WTC11 (cell line): ENCODE measurements at regions not wholly inside any gene's neighbourhood (a gene's known extent, or its start where the extent isn't known, plus 50 kb on each side); places are given as distances from the start of the nearest gene placed in this dataset.
"Not testable (repeated sequence)": the region's sequence is repeated elsewhere in the genome, so short reads cannot be mapped to it uniquely, and the experiment has no call there.

Experiments used
- ATAC-seq: fragments of 200-7000 bp; cut with Tn5 transposase; 2 replicates; pipeline ENCODE4 v1.10.0; 2021; ENCODE audit warnings: mild to moderate bottlenecking, moderate library complexity
- CTCF ChIA-PET: fragments of 300-600 bp; sonication (Branson Sonifier 250); formaldehyde crosslinking; loops from one replicate; lab custom pipeline; 2021; ENCODE audit warnings: antibody characterized with exemption; lab: Charles Lee
- POLR2A ChIA-PET: fragments of 350-600 bp; sonication (Branson Sonifier 250); formaldehyde crosslinking; loops from one replicate; lab custom pipeline; 2021; ENCODE audit warnings: antibody characterized with exemption; lab: Charles Lee
- DNase-seq: peaks from one replicate; pipeline ENCODE4 v3.0.0; 2021; ENCODE audit warnings: low spot score
- H3K27ac Mint-ChIP-seq: 2 replicates; pipeline ENCODE4 v1.8.0; 2021; ENCODE audit warnings: mixed read lengths
- H3K27me3 Mint-ChIP-seq: 2 replicates; pipeline ENCODE4 v1.8.0; 2021; ENCODE audit warnings: low read depth, mild to moderate bottlenecking, moderate library complexity, mixed read lengths
- H3K36me3 Mint-ChIP-seq: 2 replicates; pipeline ENCODE4 v1.8.0; 2021; ENCODE audit warnings: mixed read lengths
- H3K4me1 Mint-ChIP-seq: 2 replicates; pipeline ENCODE4 v1.8.0; 2022; ENCODE audit warnings: mixed read lengths
- H3K4me3 Mint-ChIP-seq: 2 replicates; pipeline ENCODE4 v1.8.0; 2021; ENCODE audit warnings: mild to moderate bottlenecking, moderate library complexity, mixed read lengths
- H3K9me3 Mint-ChIP-seq: 2 replicates; pipeline ENCODE4 v1.8.0; 2021; ENCODE audit warnings: mixed read lengths
- AFF4 ChIP-seq: sonication (generic); formaldehyde crosslinking; IDR thresholded peaks from 2 replicates; pipeline ENCODE4 v1.8.1; 2023; ENCODE audit warnings: mild to moderate bottlenecking, missing genetic modification reagents, borderline replicate concordance
- CDX4 ChIP-seq: fragments of 250-450 bp; sonication (Bioruptor Pico); IDR thresholded peaks from 2 replicates; pipeline ENCODE4 v1.9.0; 2021; ENCODE audit warnings: moderate library complexity, mild to moderate bottlenecking, inconsistent platforms, borderline replicate concordance
- E2F4 ChIP-seq: sonication (generic); formaldehyde crosslinking; IDR thresholded peaks from 2 replicates; pipeline ENCODE4 v1.8.1; 2022; ENCODE audit warnings: low read depth, mild to moderate bottlenecking, moderate library complexity, missing genetic modification reagents, borderline replicate concordance
- ETV6 ChIP-seq: sonication (generic); formaldehyde crosslinking; IDR thresholded peaks from 2 replicates; pipeline ENCODE4 v1.8.1; 2022; ENCODE audit warnings: mild to moderate bottlenecking, missing genetic modification reagents
- HMGA2 ChIP-seq: fragments of 250-450 bp; sonication (Bioruptor Pico); IDR thresholded peaks from 2 replicates; pipeline ENCODE4 v1.4.0; 2021; ENCODE audit warnings: mild to moderate bottlenecking, moderate library complexity
- JUN ChIP-seq: sonication (generic); formaldehyde crosslinking; IDR thresholded peaks from 2 replicates; pipeline ENCODE4 v1.8.0; 2023; ENCODE audit warnings: mild to moderate bottlenecking, missing genetic modification reagents
- MAX ChIP-seq: sonication (generic); formaldehyde crosslinking; IDR thresholded peaks from 2 replicates; pipeline ENCODE4 v1.8.0; 2022; ENCODE audit warnings: mild to moderate bottlenecking, missing genetic modification reagents
- MLX ChIP-seq: sonication (generic); formaldehyde crosslinking; IDR thresholded peaks from 2 replicates; pipeline ENCODE4 v1.8.1; 2023; ENCODE audit warnings: mild to moderate bottlenecking, missing genetic modification reagents, moderate library complexity
- NR3C1 ChIP-seq: sonication (generic); formaldehyde crosslinking; conservative IDR thresholded peaks from 2 replicates; pipeline ENCODE4 v1.8.1; 2023; ENCODE audit warnings: low read depth, mild to moderate bottlenecking, missing genetic modification reagents
- ZBTB21 ChIP-seq: sonication (generic); formaldehyde crosslinking; IDR thresholded peaks from 2 replicates; pipeline ENCODE4 v1.8.1; 2023; ENCODE audit warnings: mild to moderate bottlenecking, missing genetic modification reagents, borderline replicate concordance
- ZBTB43 ChIP-seq: sonication (generic); formaldehyde crosslinking; IDR thresholded peaks from 2 replicates; pipeline ENCODE4 v1.8.1; 2023; ENCODE audit warnings: mild to moderate bottlenecking, missing genetic modification reagents
- ZNF219 ChIP-seq: sonication (generic); formaldehyde crosslinking; IDR thresholded peaks from 2 replicates; pipeline ENCODE4 v1.8.0; 2023; ENCODE audit warnings: missing genetic modification reagents, mild to moderate bottlenecking, borderline replicate concordance
- ZNF281 ChIP-seq: sonication (generic); formaldehyde crosslinking; IDR thresholded peaks from 2 replicates; pipeline ENCODE4 v1.8.0; 2023; ENCODE audit warnings: mild to moderate bottlenecking, missing genetic modification reagents
- ZNF423 ChIP-seq: fragments of 250-450 bp; sonication (Bioruptor Pico); IDR thresholded peaks from 2 replicates; pipeline ENCODE4 v2.1.2; 2022; ENCODE audit warnings: mild to moderate bottlenecking, moderate library complexity
- ZNF512 ChIP-seq: sonication (generic); formaldehyde crosslinking; IDR thresholded peaks from 2 replicates; pipeline ENCODE4 v1.8.1; 2022; ENCODE audit warnings: missing genetic modification reagents, borderline replicate concordance
- ZNF671 ChIP-seq: fragments of 250-450 bp; sonication (Bioruptor Pico); IDR thresholded peaks from 2 replicates; pipeline ENCODE4 v1.8.0; 2021; ENCODE audit warnings: mild to moderate bottlenecking

GRCh38 chr2:207231967-207232366 lies 66.2 kb upstream of the KLF7 start:
- H3K27me3 Mint-ChIP-seq: peaks cover 17% of the 10 kb centered on the region
- TF ChIP-seq NR3C1 (CRISPR knock-in tag) (no peak), E2F4 (CRISPR knock-in tag) (no peak), ZBTB43 (CRISPR knock-in tag) (no peak), MAX (CRISPR knock-in tag) (no peak), ZNF423 (CRISPR knock-in tag) (no peak), ZNF671 (CRISPR knock-in tag) (no peak)
- H3K9me3 Mint-ChIP-seq: peaks cover 3% of the 10 kb centered on the region; the same call in 1 of the 2 replicates
- H3K4me3 Mint-ChIP-seq: no peak overlapping the region
- peaks cover 58% of the 10 kb centered on the region for H3K4me1 Mint-ChIP-seq
- ATAC-seq (no peak), DNase-seq (no peak)
- POLR2A ChIA-PET: no interaction called here
- no peaks in the 10 kb centered on the region for H3K36me3 Mint-ChIP-seq
- CTCF ChIA-PET: no interaction called here
- no peak overlapping the region for H3K27ac Mint-ChIP-seq

- H3K9me3 Mint-ChIP-seq, ATAC-seq, H3K4me3 Mint-ChIP-seq, H3K27ac Mint-ChIP-seq, H3K36me3 Mint-ChIP-seq, POLR2A ChIA-PET, DNase-seq: not testable (repeated sequence)
- Mint-ChIP-seq H3K4me1 (peaks cover 49% of the 10 kb centered on the region), H3K27me3 (peaks cover 14% of the 10 kb centered on the region)
- CTCF ChIA-PET: interaction anchor here (0.9 to 1.0 kb wide), 2 partner anchors 14 to 109 kb away, joined by 3 read pairs; no protein-coding TSS in a partner anchor
Measured at GRCh38 chr2:207233141-207233540, 67.4 kb upstream of the KLF7 start.

- CTCF ChIA-PET: interaction anchor here (0.9 to 1.0 kb wide), 2 partner anchors 14 to 109 kb away, joined by 3 read pairs; no protein-coding TSS in a partner anchor
- Mint-ChIP-seq H3K27ac (no peak overlapping the region), H3K4me3 (no peak overlapping the region), H3K4me1 (peaks cover 43% of the 10 kb centered on the region), H3K36me3 (no peaks in the 10 kb centered on the region), H3K9me3 (peaks cover 3% of the 10 kb centered on the region; the same call in 1 of the 2 replicates), H3K27me3 (peaks cover 8% of the 10 kb centered on the region)
- ATAC-seq: no peak
- no peak for TF ChIP-seq ZNF512 (CRISPR knock-in tag)
- no peak for TF ChIP-seq MLX
- TF ChIP-seq ZNF219: no peak
- TF ChIP-seq ZBTB21 (CRISPR knock-in tag): no peak
- TF ChIP-seq CDX4 (CRISPR knock-in tag): no peak
- DNase-seq: no peak
- POLR2A ChIA-PET: no interaction called here
Measured at GRCh38 chr2:207233731-207234130, 68.0 kb upstream of the KLF7 start.

GRCh38 chr2:207235621-207236020 lies 69.9 kb upstream of the KLF7 start:
- CTCF ChIA-PET: no interaction called here
- Mint-ChIP-seq H3K36me3 (no peaks in the 10 kb centered on the region), H3K4me3 (no peak overlapping the region), H3K27me3 (peaks cover 6% of the 10 kb centered on the region), H3K27ac (no peak overlapping the region), H3K9me3 (no peaks in the 10 kb centered on the region), H3K4me1 (peaks cover 38% of the 10 kb centered on the region)
- POLR2A ChIA-PET: no interaction called here
- DNase-seq: no peak
- ATAC-seq: no peak
- TF ChIP-seq HMGA2 (CRISPR knock-in tag) (no peak), JUN (CRISPR knock-in tag) (no peak), ETV6 (no peak), AFF4 (CRISPR knock-in tag) (no peak), ZNF281 (no peak)
